Esophagus squamous epithelium (tissue), 5 donors: ENCODE measurements at regions not wholly inside any gene's neighbourhood (a gene's known extent, or its start where the extent isn't known, plus 50 kb on each side); places are given as distances from the start of the nearest gene placed in this dataset.
A peak's percentile ranks its signal among the peaks of the same experiment; 100 is the strongest.

Experiments used
- DNase-seq: peaks from one replicate; lab custom pipeline; 2025; lab: John Stamatoyannopoulos, UW
- H3K27ac ChIP-seq, 4 donors: fragments of 200-600 bp; sonication (generic); one replicate each; pipeline ENCODE4 v1.5.1; 2016 to 2019; ENCODE audit warnings: mild to moderate bottlenecking in 1 of 4
- H3K27me3 ChIP-seq, 4 donors: fragments of 200-600 bp; sonication (generic); 1 replicate in 3 of 4; 2 replicates in 1 of 4; pipeline versions ENCODE4 v1.5.1 to v1.6.0; 2017 to 2021; ENCODE audit warnings: antibody characterized with exemption in 1 of 4
- H3K36me3 ChIP-seq, 3 donors: fragments of 200-600 bp; sonication (generic); one replicate each; pipeline ENCODE4 v1.5.1; 2016 to 2019
- H3K4me1 ChIP-seq, 3 donors: fragments of 200-600 bp; sonication (generic); one replicate each; pipeline ENCODE4 v1.5.1; 2017 to 2019
- H3K4me3 ChIP-seq, 4 donors: fragments of 200-600 bp; sonication (generic); 1 replicate in 3 of 4; 2 replicates in 1 of 4; pipeline ENCODE4 v1.5.1; 2016 to 2019; ENCODE audit warnings: mild to moderate bottlenecking in 2 of 4, moderate library complexity in 1 of 4
- H3K9me3 ChIP-seq, 3 donors: fragments of 200-600 bp; sonication (generic); one replicate each; pipeline ENCODE4 v1.5.1; 2016 to 2019
- POLR2A ChIP-seq, 4 donors: fragments of 450-650 bp; IDR thresholded peaks; one replicate each; pipeline ENCODE4 v1.6.1; 2017; ENCODE audit warnings: antibody characterized with exemption in 4 of 4, mild to moderate bottlenecking in 4 of 4, moderate library complexity in 3 of 4
- WGBS, 2 donors: methylation state at CpG; one replicate each; pipeline ENCODE4 v1.1.5; 2018; 5-methylcytosine and 5-hydroxymethylcytosine counted together
- intact Hi-C: fragments of 100-400 bp; cut with DNase I; formaldehyde crosslinking; loops from one replicate; pipeline ENCODE4 v1.15.0; 2022
- TF ChIP-seq, protein P1 (sequence below), 6 experiments: fragments of 450-650 bp in 4 of 6; fragments of 200-600 bp in 2 of 6; sonication (generic) in 2 of 6; IDR thresholded peaks; one replicate each; pipeline ENCODE4 v1.5.1; 2016 to 2019; ENCODE audit warnings: antibody characterized with exemption in 6 of 6, mild to moderate bottlenecking in 4 of 6, moderate library complexity in 4 of 6
- donor health status: DM: yes; HTN: yes; CAD: no.

GRCh38 chr5:125592856-125593255 lies 830.4 kb upstream of the GRAMD2B start:
- no peak overlapping the region for H3K4me3 ChIP-seq
- intact Hi-C loops, result no loop called here
- peaks cover 0 to 4% (median 0%) of the 10 kb centered on the region in 3 donors for H3K4me1 ChIP-seq
- no peaks in the 10 kb centered on the region for H3K9me3 ChIP-seq
- 55 to 59% methylated on average over 3 of the region's 3 CpGs for WGBS, 2 donors
- TF ChIP-seq, protein P1, sequence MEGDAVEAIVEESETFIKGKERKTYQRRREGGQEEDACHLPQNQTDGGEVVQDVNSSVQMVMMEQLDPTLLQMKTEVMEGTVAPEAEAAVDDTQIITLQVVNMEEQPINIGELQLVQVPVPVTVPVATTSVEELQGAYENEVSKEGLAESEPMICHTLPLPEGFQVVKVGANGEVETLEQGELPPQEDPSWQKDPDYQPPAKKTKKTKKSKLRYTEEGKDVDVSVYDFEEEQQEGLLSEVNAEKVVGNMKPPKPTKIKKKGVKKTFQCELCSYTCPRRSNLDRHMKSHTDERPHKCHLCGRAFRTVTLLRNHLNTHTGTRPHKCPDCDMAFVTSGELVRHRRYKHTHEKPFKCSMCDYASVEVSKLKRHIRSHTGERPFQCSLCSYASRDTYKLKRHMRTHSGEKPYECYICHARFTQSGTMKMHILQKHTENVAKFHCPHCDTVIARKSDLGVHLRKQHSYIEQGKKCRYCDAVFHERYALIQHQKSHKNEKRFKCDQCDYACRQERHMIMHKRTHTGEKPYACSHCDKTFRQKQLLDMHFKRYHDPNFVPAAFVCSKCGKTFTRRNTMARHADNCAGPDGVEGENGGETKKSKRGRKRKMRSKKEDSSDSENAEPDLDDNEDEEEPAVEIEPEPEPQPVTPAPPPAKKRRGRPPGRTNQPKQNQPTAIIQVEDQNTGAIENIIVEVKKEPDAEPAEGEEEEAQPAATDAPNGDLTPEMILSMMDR (IDR thresholded peaks at IDR 0.05), result no peak
- no peak for TF ChIP-seq POLR2A (IDR thresholded peaks at IDR 0.05)
- no peaks in the 10 kb centered on the region for H3K27me3 ChIP-seq
- no peak for DNase-seq
- H3K36me3 ChIP-seq, result no peaks in the 10 kb centered on the region
- H3K27ac ChIP-seq, result no peak overlapping the region

- intact Hi-C loops, result no loop called here
- H3K27ac ChIP-seq, result no peak overlapping the region
Measured at GRCh38 chr5:125595095-125595494, 828.1 kb upstream of the GRAMD2B start.

DNA sequence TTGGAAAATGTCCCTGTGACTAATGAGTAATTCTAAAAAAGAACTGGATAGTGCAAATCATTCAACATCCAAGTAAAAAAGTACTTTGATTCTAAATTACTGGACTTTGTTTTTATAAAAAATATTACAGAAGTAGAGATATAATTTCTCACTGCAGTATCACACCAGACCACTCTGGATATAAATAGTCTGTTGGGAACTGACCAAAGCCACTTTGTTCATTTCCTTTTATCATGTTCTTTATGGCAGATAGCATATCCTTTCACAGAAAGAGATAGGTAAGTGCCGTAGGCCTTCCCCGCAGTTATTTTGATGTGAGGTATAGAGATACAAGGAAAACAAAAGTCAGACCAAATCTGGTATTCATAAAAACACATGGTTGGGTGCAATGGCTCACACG lies 827.4 kb upstream of the GRAMD2B start:
- TF ChIP-seq, protein P1 (IDR thresholded peaks at IDR 0.05), result no peak
- no peak for TF ChIP-seq POLR2A (IDR thresholded peaks at IDR 0.05)
- H3K4me3 ChIP-seq, result no peak overlapping the region
- H3K9me3 ChIP-seq, result no peaks in the 10 kb centered on the region
- H3K27me3 ChIP-seq, result no peaks in the 10 kb centered on the region
- WGBS, 2 donors, result 79 to 97% methylated on average over 3 of the region's 3 CpGs
- H3K36me3 ChIP-seq, result no peaks in the 10 kb centered on the region
- H3K27ac ChIP-seq, result peak overlapping the region in 2 of 4 donors; percentile 3 to 14
- intact Hi-C loops, result no loop called here
- no peak for DNase-seq
- H3K4me1 ChIP-seq, result peaks cover 0 to 4% (median 0%) of the 10 kb centered on the region in 3 donors

More at GRCh38 chr5:125595095-125595494, 828.1 kb upstream of the GRAMD2B start:
- 69 to 73% methylated on average over 6 of the region's 6 CpGs for WGBS, 2 donors
- Histone ChIP-seq H3K4me1 (peaks cover 0 to 4% (median 0%) of the 10 kb centered on the region in 3 donors), H3K27me3 (no peaks in the 10 kb centered on the region), H3K9me3 (no peaks in the 10 kb centered on the region), H3K4me3 (no peak overlapping the region), H3K36me3 (no peaks in the 10 kb centered on the region)
- DNase-seq, result no peak
- no peak for TF ChIP-seq POLR2A (IDR thresholded peaks at IDR 0.05)
- TF ChIP-seq, protein P1 (IDR thresholded peaks at IDR 0.05), result no peak

DNA sequence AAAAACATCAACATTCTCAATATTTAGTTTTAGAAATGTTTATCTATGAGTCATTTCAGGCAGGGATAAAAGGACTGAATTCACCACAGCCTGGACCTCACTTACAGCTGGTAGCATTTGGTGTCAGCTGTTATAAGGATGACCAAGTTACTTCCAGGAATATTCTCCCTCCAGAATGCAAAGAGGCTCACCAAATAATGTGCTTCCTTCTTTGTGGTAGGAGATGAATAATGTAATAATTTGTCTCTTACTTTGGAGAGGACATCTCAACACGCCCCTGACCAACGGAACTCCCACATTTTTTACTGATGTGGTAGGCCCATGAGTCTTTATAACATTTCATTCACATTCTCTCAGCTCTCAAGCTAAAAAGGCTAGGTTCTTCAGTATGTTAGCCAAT lies 825.9 kb upstream of the GRAMD2B start:
- Histone ChIP-seq H3K9me3 (no peaks in the 10 kb centered on the region), H3K4me1 (peaks cover 0 to 4% (median 0%) of the 10 kb centered on the region in 3 donors), H3K27me3 (no peaks in the 10 kb centered on the region), H3K36me3 (no peaks in the 10 kb centered on the region), H3K4me3 (no peak overlapping the region), H3K27ac (no peak overlapping the region)
- DNase-seq, result no peak
- intact Hi-C loops, result no loop called here
- TF ChIP-seq POLR2A (IDR thresholded peaks at IDR 0.05), result no peak
- TF ChIP-seq, protein P1 (IDR thresholded peaks at IDR 0.05), result no peak
- WGBS, 2 donors, result 59 to 82% methylated on average over 2 of the region's 2 CpGs

DNA sequence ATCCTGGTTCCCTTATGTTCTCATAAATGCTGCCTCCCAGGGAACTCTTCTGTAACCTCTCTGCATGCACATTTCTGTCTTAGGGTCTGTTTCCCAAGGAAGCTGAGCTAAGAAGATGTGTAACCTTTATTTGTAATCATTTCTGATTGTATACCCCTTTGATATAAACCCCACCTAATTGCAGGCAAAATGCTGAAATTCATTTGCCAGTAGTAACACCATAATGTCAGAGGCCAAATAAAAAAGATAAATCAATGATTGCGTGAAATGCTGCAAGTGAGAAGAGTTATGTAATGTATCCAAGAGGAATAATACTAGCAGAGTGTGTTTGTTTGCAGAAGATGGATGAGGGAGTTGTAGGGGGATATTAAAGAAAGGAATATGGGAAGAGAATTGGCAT lies 822.6 kb upstream of the GRAMD2B start:
- intact Hi-C loops, result no loop called here
- Histone ChIP-seq H3K27ac (no peak overlapping the region), H3K36me3 (no peaks in the 10 kb centered on the region), H3K27me3 (no peaks in the 10 kb centered on the region), H3K4me3 (no peak overlapping the region), H3K4me1 (peaks cover 0 to 4% (median 0%) of the 10 kb centered on the region in 3 donors), H3K9me3 (no peaks in the 10 kb centered on the region)
- TF ChIP-seq, protein P1 (IDR thresholded peaks at IDR 0.05), result no peak
- TF ChIP-seq POLR2A (IDR thresholded peaks at IDR 0.05), result no peak
- WGBS, 2 donors, result 90 to 95% methylated on average over 1 of the region's 1 CpG
- DNase-seq, result no peak
